GM21360 (cell line): ENCODE measurements at regions not wholly inside any gene's neighbourhood (a gene's known extent, or its start where the extent isn't known, plus 50 kb on each side); places are given as distances from the start of the nearest gene placed in this dataset.

Experiments
- ATAC-seq: cut with Tn5 transposase; IDR thresholded peaks from one replicate; pipeline ENCODE4 v1.9.1; 2021; ENCODE audit warnings: mild to moderate bottlenecking, moderate library complexity; ENCODE audit not compliant: unreplicated experiment

DNA sequence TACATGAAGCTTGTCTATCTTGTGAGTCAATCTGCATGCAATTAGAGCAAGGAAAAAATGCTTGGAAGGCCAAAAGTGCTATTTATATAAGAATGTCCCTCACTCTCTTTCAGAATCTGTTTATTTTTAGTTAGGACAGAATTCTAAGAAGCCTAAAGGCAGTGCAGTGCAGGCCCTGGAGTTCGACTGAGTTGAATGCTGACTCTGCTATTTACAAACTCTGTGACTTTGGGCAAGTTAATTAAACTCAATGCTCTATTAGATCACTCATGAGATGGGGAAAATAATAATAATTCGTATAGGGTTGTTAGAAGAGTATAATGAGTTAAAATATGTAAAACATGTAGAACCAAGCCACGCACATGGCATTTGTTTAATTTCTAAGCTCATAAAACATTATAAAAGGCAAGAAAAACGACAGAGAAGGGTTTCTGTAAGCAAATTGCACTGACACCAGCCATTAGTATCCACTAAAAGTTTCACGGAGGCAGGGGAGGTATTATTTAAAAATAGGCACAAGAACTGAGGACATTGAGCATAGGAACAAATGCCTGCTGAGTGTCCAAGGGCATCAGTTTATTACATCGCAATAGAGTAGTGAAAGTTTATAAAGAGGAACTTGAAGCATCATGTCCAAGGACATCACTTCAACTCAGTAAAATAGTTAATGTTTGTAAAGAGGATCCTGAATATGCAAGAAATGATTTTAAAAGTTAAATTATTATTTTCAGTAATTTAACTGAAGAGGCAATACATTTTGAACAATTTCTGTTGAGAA is 115.0 kb upstream of the INPP4B start:
- ATAC-seq = no peak

- ATAC-seq = no peak
These were observed 115.8 kb upstream of the INPP4B start for GRCh38 chr4:142961866-142962265.

DNA sequence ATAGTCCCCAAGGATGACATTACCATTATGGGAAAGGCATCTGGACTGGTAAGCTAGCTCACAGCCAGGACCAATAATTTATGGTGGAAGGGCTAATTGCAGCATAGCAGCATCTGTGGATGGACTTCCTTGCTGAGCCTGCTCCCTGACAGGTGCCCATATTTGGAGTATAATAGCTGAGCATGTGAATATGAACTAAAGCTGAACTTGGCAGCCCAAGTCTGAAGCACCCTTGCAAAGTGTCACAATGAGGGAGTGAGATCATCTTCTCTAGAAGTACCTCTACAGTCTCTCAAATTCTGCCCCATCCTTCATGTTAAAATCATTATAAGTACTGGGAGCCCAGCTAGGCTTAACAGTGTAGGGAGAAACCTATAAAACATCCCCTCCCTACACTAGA is 128.2 kb upstream of the INPP4B start:
- ATAC-seq = no peak

GRCh38 chr4:142975618-142976017 is 129.5 kb upstream of the INPP4B start:
- no peak for ATAC-seq

DNA sequence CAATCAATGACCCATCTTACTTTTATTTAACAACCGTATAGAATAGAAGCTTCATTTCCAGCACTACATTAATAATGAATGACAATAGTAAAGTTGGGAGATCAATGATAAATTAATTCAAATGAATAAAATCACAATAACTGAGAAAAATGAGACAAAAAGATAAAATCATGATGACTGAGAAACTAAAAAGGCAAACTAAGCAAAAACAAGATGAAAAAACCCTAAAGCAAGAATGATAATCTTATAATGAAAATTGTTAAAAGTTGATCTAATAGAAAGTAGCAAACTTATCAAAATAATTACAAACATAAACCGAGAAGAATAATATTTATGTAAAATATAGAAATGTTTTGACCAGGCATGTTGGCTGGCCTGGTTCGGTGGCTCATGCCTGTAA is 130.4 kb upstream of the INPP4B start:
- ATAC-seq = no peak

- ATAC-seq = no peak
These were observed 131.1 kb upstream of the INPP4B start for GRCh38 chr4:142977182-142977581.

GRCh38 chr4:142983065-142983464 is 137.0 kb upstream of the INPP4B start:
- ATAC-seq = no peak

- no peak for ATAC-seq
These were observed 137.5 kb upstream of the INPP4B start for GRCh38 chr4:142983589-142983988.

DNA sequence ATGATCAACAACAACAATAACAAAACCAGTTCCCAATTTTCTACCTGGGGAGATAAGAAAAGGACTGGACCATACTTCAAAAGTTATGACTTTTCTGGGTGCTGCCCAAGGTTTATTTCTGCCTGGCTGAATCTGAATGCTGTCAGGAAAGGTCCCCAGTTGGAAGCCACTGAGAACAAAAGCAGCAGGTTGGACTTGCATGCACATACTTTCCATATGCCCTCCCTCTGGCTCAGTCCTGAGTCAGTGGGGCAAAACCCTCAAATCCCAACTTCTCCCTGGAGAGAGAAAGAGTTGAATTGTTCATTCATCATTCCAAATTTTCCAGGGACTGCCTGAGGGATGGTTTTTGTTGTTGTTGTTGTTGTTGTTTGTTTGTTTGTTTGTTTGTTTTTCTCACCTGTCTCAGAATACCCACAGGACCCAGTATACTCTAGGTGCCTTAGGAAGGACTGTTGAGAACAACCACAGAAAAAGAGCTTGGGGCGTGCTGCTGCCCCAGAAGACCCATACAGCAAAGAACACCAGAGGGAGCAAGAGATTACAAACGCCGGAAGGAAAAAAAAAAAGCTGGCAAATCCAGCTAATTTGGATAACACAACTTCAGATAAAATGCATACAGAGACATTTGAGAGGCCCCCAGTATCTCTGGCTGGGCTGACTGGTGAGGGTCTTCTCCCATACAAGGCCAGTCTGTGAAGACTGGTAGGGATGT is 138.9 kb upstream of the INPP4B start:
- ATAC-seq = no peak

DNA sequence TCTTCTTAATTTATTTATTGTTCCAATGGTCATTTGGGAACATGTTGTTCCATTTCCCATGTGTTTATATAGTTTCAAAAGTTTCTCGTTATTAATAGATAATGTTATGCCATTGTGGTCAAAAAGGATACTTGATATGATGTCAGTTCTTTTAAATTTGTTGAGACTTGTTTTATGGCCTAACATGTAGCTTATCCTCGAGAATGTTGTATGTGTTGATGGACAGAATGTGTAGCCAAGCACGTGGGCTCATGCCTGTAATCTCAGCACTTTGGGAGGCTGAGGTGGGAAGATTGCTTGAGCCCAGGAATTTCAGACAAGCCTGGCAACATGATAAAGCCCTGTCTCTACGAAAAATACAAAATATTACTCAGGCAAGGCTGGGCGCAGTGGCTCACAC is 168.5 kb upstream of the USP38 start:
- no peak for ATAC-seq

DNA sequence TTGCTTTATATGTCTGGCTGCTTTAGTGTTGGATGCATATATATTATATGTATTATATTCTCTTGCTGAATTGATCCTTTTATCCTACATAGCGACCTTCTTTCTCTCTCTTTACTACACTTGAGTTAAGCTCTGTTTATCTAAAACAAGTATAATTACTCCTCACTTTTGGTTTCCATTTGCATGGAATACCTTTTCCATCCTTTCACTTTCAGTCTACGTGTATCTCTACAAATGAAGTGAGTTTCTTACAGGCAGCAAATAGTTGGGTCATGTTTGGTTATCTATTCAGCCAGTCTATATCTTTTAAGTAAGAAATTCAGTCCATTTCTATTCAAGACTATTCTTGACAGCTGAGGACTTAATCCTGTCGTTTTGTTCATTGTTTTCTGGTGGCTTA is 167.5 kb upstream of the USP38 start:
- ATAC-seq = no peak

GRCh38 chr4:143019351-143019750 is 165.4 kb upstream of the USP38 start:
- ATAC-seq = no peak

- ATAC-seq = peak; percentile 73
These were observed 163.3 kb upstream of the USP38 start for GRCh38 chr4:143021384-143021783.

- ATAC-seq = no peak
These were observed 161.3 kb upstream of the USP38 start for GRCh38 chr4:143023239-143023918.

DNA sequence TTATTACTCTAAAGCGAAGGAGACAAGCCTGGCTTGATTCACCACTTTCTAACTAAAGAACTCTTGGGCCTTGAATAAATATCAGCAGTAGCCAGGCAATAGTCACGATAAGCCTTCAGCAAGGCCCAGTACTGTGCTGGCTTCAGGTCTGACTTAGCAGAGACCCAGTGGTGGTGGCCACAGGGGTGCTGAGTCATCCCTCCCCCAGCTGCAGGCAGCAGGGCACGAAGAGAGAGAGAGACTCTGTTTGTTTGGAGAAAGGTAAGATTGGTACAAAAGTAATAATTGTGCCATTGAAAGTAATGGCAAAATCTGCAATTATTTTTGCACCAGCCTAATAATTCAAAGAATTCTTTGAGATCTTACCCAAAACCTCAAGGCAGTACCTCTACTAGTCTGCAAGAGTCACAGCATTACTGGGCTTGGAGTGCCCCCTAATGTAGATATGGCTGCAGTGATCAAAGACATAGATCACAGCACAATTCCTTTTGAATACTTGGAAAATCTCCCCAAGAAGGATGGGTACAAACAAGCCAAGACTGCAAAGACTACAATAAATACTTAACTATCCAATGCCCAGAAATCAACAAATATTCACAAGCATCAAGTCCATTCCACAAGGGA is 159.5 kb upstream of the USP38 start:
- no peak for ATAC-seq

DNA sequence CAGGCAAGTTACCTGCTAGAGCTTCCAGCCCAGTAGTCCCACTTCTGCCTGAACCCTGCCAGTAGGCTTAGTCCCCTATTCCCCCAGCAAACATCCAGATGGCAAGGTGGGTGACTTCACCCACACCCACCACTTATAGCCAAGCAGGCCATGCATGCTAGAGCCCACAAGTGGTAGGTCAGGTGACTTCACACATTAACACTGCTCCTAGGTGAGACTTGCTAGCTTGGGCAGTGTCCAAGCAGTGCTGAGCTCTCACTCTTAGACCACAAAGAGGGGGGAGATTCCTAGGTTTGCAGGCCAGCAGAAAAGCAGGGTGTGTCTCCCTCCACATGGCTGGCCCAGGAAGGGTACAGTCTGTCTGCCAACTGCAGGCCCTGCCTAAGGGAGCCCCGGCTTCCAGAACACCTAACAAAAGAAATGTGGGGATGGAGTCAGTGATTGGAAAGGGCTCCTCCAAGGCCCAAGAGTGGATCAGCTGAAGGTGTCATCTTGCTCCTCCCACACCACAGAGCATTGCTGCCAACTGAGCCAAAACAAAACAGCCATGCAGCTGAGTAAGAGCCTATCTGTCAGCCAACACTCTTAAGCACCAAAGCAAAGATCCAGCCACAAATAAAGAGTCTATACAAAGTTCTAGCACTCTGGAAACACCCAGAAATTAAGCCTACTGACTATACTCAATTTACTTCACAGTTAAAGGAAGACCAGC is 158.1 kb upstream of the USP38 start:
- ATAC-seq = no peak

DNA sequence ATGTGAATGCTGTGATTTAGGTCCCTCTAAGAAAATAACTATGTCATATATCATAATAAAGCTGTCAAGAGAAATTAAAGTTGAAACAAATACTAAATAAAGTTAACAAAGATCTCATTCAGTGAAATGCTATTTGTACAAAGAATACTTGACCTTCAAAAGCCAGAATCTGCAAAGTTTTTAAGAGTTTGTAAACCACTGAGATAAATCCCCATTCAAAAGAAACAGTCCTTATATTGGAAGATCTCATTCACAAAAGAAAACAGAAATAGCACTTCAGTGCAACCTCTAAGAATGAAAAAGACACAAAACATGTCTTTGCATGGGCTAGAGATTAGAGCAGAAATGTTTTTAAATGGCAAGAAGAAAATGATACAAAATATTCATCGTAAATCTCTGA is 149.1 kb upstream of the USP38 start:
- no peak for ATAC-seq

DNA sequence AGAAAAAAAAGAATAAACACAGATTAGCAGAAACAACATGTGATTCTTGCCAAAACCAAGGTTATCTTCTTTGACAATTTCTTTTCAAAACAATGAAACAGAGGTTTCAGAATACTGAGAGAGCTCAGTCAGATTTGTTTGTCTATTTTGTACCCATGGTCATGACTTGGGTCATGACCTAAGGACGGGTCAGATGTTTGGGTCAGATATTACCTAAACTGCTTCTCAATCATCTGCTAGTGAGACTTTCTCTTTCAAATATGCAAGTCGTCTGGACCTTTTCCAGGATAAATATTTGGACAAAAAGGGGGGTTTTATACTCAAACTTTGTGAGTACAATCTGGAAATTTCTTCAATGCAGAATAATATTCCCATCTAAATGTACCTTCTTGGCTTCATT is 148.3 kb upstream of the USP38 start:
- ATAC-seq = no peak

DNA sequence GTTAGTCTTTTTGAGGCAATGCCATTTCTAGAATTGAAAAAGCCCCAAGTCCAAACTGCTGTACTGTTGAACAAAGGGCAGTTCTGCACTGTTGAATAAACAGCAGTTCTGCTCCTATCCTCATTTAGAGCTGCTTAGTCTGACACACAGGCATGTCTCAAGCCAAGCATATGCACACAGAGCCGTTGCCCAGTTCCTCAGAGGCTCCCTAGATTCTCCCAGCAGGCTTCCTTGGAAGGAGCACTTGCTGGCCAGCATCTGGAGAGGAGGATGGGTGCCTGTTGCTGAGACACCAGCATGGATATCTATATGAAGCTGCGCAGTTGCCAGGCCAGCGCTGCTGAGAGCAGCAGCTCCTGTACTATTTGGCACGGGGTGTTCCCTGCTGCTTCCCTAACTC is 138.3 kb upstream of the USP38 start:
- ATAC-seq = no peak

- ATAC-seq = no peak
These were observed 137.8 kb upstream of the USP38 start for GRCh38 chr4:143046906-143047305.

DNA sequence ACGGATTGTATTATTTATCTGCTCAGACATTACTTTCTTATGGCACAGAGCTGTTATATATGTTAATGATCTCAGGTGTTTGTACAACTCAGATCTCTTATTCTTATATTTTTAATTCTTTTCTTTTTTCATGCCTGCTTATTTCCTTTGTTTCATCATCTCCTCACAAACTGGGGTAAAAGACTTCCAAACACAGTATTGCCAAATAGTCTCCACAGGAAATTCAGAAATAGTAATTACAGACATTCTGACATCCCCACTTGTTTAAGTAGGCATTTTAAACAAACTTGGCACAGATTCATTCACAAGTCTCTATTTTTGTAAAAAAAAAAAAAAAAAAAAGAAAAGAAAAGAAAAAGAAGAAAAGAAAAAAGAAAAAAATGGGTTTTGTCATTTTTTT is 129.7 kb upstream of the USP38 start:
- no peak for ATAC-seq
